Endothelial cell of umbilical vein (primary cell): ENCODE measurements at regions not wholly inside any gene's neighbourhood (a gene's known extent, or its start where the extent isn't known, plus 50 kb on each side); places are given as distances from the start of the nearest gene placed in this dataset.

ENCODE experiments used
- BruUV-seq: library from RNA; stranded (reverse); fragments of 400-500 nt; replicated peaks from 2 replicates; lab custom pipeline; 2021; lab: Mats Ljungman, UMichigan
- CTCF ChIA-PET: fragments of 300-600, 350-600 bp; sonication (Branson Sonifier 250); formaldehyde crosslinking; loops from one replicate; lab custom pipeline; 2021; ENCODE audit warnings: antibody characterized with exemption, inconsistent platforms; lab: Charles Lee
- POLR2A ChIA-PET: fragments of 300-600, 350-600 bp; sonication (Branson Sonifier 250); formaldehyde crosslinking; loops from one replicate; lab custom pipeline; 2021; ENCODE audit warnings: antibody characterized with exemption, inconsistent platforms; lab: Charles Lee
- DNase-seq: peaks from one replicate; pipeline ENCODE4 v3.0.0-alpha.2; 2011; ENCODE audit warnings: low read depth, low spot score
- FAIRE-seq: peaks from 2 replicates; lab custom pipeline; 2011; peaks lifted over from hg19 to GRCh38; lab: Jason Lieb, UNC
- H2AFZ ChIP-seq: 2 replicates; pipeline ENCODE4 v1.6.0; 2012; ENCODE audit warnings: low read depth, low read length, control low read depth, inconsistent platforms
- H3K27ac ChIP-seq: 2 replicates; pipeline ENCODE4 v1.5.1; 2011; ENCODE audit warnings: low read depth, mild to moderate bottlenecking, control low read depth, low read length, moderate library complexity; ENCODE audit not compliant: insufficient read depth
- H3K27me3 ChIP-seq, 2 experiments: 2 replicates each; pipeline versions ENCODE4 v1.6.0 to v1.6.1; 2011; ENCODE audit warnings: low read length in 2 of 2, mixed read lengths in 1 of 2; ENCODE audit not compliant: control insufficient read depth in 2 of 2, insufficient read depth in 2 of 2
- H3K36me3 ChIP-seq, 2 experiments: 2 replicates in 1 of 2; 3 replicates in 1 of 2; pipeline ENCODE4 v1.5.1; 2011; ENCODE audit warnings: low read length in 2 of 2, mild to moderate bottlenecking in 1 of 2, moderate library complexity in 1 of 2; ENCODE audit not compliant: control insufficient read depth in 2 of 2, insufficient read depth in 2 of 2; ENCODE audit errors: extremely low read depth in 1 of 2
- H3K4me1 ChIP-seq: 3 replicates; pipeline ENCODE4 v1.5.1; 2011; ENCODE audit warnings: mild to moderate bottlenecking, low read length; ENCODE audit not compliant: control insufficient read depth, insufficient read depth; ENCODE audit errors: extremely low read depth
- H3K4me2 ChIP-seq: 2 replicates; pipeline ENCODE4 v1.6.1; 2011; ENCODE audit warnings: low read length, control low read depth, mixed read lengths; ENCODE audit not compliant: insufficient read depth
- H3K4me3 ChIP-seq, 3 experiments: fragments of 200-600 bp in 1 of 3; sonication (generic), shearing (Covaris generic) in 1 of 3; replicated peaks in 1 of 3; 2 replicates each; pipeline ENCODE4 v1.5.1; 2011 to 2016; ENCODE audit warnings: control low read depth in 3 of 3, low read length in 3 of 3, mild to moderate bottlenecking in 2 of 3, inconsistent platforms in 1 of 3, low read depth in 1 of 3, moderate library complexity in 1 of 3; ENCODE audit not compliant: insufficient read depth in 1 of 3
- H3K79me2 ChIP-seq: 2 replicates; pipeline ENCODE4 v1.6.0; 2012; ENCODE audit warnings: low read length, inconsistent platforms; ENCODE audit not compliant: control insufficient read depth, insufficient read depth
- H3K9ac ChIP-seq: replicated peaks from 2 replicates; pipeline ENCODE3; 2011; ENCODE audit warnings: low read length, control low read depth; ENCODE audit not compliant: insufficient read depth; ENCODE audit errors: extremely low read depth
- H3K9me1 ChIP-seq: replicated peaks from 3 replicates; pipeline ENCODE4 v1.6.0; 2011; ENCODE audit warnings: mild to moderate bottlenecking, low read length; ENCODE audit not compliant: control insufficient read depth, insufficient read depth; ENCODE audit errors: extremely low read depth
- H3K9me3 ChIP-seq: replicated peaks from 2 replicates; pipeline ENCODE4 v1.5.1; 2012; ENCODE audit warnings: low read length, inconsistent platforms; ENCODE audit not compliant: control insufficient read depth, insufficient read depth
- H4K20me1 ChIP-seq: replicated peaks from 2 replicates; pipeline ENCODE3; 2011; ENCODE audit warnings: mild to moderate bottlenecking, low read length; ENCODE audit not compliant: control insufficient read depth, insufficient read depth; ENCODE audit errors: extremely low read depth
- EZH2 ChIP-seq: IDR thresholded peaks from 2 replicates; pipeline ENCODE4 v1.6.1; 2012; ENCODE audit warnings: borderline replicate concordance, low read depth, mild to moderate bottlenecking, moderate library complexity, low read length, inconsistent platforms; ENCODE audit not compliant: severe bottlenecking
- FOS ChIP-seq: IDR thresholded peaks from 2 replicates; pipeline ENCODE4 v1.6.1; 2011; ENCODE audit warnings: mild to moderate bottlenecking, low read length, moderate library complexity, borderline replicate concordance; ENCODE audit not compliant: insufficient read depth
- GATA2 ChIP-seq: IDR thresholded peaks from 2 replicates; pipeline ENCODE4 v1.7.0; 2011; ENCODE audit warnings: low read depth, mild to moderate bottlenecking, moderate library complexity, mixed read lengths, low read length; ENCODE audit not compliant: insufficient read length, insufficient read depth
- JUN ChIP-seq: IDR thresholded peaks from 2 replicates; pipeline ENCODE4 v1.6.1; 2011; ENCODE audit warnings: borderline replicate concordance, low read depth; ENCODE audit not compliant: insufficient read length, insufficient read depth
- MYC ChIP-seq: IDR thresholded peaks from one replicate; pipeline ENCODE4 v1.6.1; 2011; ENCODE audit warnings: mild to moderate bottlenecking, low read depth, low read length
- POLR2A ChIP-seq: IDR thresholded peaks from 2 replicates; pipeline ENCODE4 v1.6.1; 2012; ENCODE audit warnings: low read depth, mild to moderate bottlenecking, control low read depth, low read length
- POLR2AphosphoS5 ChIP-seq: IDR thresholded peaks from 2 replicates; pipeline ENCODE4 v1.6.1; 2012; ENCODE audit warnings: low read depth, mild to moderate bottlenecking, control low read depth, low read length, moderate library complexity; ENCODE audit not compliant: insufficient read depth
- dilution Hi-C: fragments of 300-500 bp; cut with MboI; formaldehyde crosslinking; loops from one replicate; pipeline ENCODE4 v1.15.0; 2019; ENCODE audit warnings: low sequenced_read_pairs; ENCODE audit not compliant: extremely low pct_ligation_motif_present
- intact Hi-C: fragments of 100-400 bp; cut with micrococcal nuclease; formaldehyde crosslinking; loops from one replicate; pipeline ENCODE4 v1.10.0; 2022
- TF ChIP-seq, protein P1 (sequence below), 2 donors: IDR thresholded peaks; 1 replicate in 1 of 2; 2 replicates in 1 of 2; pipeline ENCODE4 v1.5.1; 2011; ENCODE audit warnings: low read length in 2 of 2, mild to moderate bottlenecking in 2 of 2, moderate library complexity in 2 of 2, control low read depth in 1 of 2, inconsistent platforms in 1 of 2, low read depth in 1 of 2; ENCODE audit not compliant: insufficient read depth in 1 of 2; ENCODE audit errors: extremely low read depth in 1 of 2
- TF ChIP-seq, protein P2 (sequence below): IDR thresholded peaks from 2 replicates; pipeline ENCODE4 v1.6.1; 2011; ENCODE audit not compliant: insufficient read depth, insufficient read length

DNA sequence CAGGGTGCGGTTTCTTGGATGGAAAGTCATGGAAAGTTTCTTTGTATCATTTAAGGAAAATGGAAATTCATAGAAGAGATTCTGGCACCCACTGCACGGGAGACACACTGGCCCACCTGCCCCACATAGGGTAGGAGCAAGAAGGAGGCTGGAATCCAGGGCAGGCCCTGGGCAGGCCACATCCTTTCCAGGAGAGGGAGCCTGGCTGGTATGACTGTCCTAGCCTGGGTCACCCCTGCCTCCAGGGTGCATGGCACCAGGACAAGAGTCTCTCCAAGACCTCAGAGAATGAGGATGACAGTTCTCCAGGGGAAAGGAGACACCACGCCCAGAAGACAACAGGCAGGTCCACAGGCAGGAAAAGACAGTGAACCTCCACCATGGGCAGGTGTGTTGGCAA is 297.2 kb downstream of the TCERG1L start:
- no TSS peak for BruUV-seq
- ChIA-PET CTCF (no interaction called here), POLR2A (no interaction called here)
- no peaks in the 10 kb centered on the region for H3K27me3 ChIP-seq
- H3K9me3 ChIP-seq: peaks cover 15% of the 10 kb centered on the region
- DNase-seq: no peak
- no peaks in the 10 kb centered on the region for H3K36me3 ChIP-seq
- no peak for FAIRE-seq
- H3K9ac ChIP-seq: no peak overlapping the region
- H3K4me2 ChIP-seq: no peak overlapping the region
- no peaks in the 10 kb centered on the region for H4K20me1 ChIP-seq
- TF ChIP-seq POLR2AphosphoS5: no peak
- TF ChIP-seq GATA2: no peak
- TF ChIP-seq, protein P1, sequence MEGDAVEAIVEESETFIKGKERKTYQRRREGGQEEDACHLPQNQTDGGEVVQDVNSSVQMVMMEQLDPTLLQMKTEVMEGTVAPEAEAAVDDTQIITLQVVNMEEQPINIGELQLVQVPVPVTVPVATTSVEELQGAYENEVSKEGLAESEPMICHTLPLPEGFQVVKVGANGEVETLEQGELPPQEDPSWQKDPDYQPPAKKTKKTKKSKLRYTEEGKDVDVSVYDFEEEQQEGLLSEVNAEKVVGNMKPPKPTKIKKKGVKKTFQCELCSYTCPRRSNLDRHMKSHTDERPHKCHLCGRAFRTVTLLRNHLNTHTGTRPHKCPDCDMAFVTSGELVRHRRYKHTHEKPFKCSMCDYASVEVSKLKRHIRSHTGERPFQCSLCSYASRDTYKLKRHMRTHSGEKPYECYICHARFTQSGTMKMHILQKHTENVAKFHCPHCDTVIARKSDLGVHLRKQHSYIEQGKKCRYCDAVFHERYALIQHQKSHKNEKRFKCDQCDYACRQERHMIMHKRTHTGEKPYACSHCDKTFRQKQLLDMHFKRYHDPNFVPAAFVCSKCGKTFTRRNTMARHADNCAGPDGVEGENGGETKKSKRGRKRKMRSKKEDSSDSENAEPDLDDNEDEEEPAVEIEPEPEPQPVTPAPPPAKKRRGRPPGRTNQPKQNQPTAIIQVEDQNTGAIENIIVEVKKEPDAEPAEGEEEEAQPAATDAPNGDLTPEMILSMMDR (IDR thresholded peaks at IDR 0.05; ENCODE audit: extremely low read depth in 1 of 2, insufficient read depth in 1 of 2, low read depth in 1 of 2, low read length in 2 of 2): no peak
- intact Hi-C loops (no loop called here), dilution Hi-C loops (no loop called here)
- no peak overlapping the region for H2AFZ ChIP-seq
- no peaks in the 10 kb centered on the region for H3K79me2 ChIP-seq
- H3K4me3 ChIP-seq: no peak overlapping the region
- H3K4me1 ChIP-seq: no peaks in the 10 kb centered on the region
- H3K27ac ChIP-seq: no peak overlapping the region
- H3K9me1 ChIP-seq: no peaks in the 10 kb centered on the region

DNA sequence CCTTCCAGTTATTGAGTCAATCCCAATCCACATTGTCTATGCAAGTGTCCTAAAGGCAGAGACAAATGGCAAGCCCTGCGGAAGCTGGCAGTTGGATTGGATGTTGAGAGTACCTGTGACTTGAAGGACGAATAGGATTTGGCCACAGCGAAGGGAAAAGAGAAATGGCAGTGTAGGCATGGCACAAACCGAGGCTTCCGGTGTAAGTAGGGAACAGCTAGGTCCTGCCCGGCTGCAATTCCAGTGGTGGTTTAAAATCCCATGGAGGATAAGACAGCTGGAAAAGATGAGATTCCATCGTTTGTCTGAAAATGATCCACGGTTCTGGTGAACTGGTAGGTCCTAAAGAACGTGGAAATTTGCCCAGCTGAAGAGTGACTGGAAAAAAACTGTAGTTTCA is 296.2 kb downstream of the TCERG1L start:
- dilution Hi-C loops: no loop called here
- Histone ChIP-seq H3K4me1 (no peaks in the 10 kb centered on the region), H3K27ac (no peak overlapping the region), H3K27me3 (no peaks in the 10 kb centered on the region), H3K9ac (no peak overlapping the region), H3K79me2 (no peaks in the 10 kb centered on the region), H3K9me3 (peaks cover 15% of the 10 kb centered on the region), H3K36me3 (no peaks in the 10 kb centered on the region), H3K9me1 (no peaks in the 10 kb centered on the region), H4K20me1 (no peaks in the 10 kb centered on the region), H3K4me3 (no peak overlapping the region), H2AFZ (no peak overlapping the region), H3K4me2 (no peak overlapping the region)
- ChIA-PET CTCF (no interaction called here), POLR2A (no interaction called here)
- FAIRE-seq (no peak), DNase-seq (no peak)
- no TSS peak for BruUV-seq
- intact Hi-C loops: no loop called here
- TF ChIP-seq EZH2: no peak
- no peak for TF ChIP-seq FOS
- TF ChIP-seq, protein P2, sequence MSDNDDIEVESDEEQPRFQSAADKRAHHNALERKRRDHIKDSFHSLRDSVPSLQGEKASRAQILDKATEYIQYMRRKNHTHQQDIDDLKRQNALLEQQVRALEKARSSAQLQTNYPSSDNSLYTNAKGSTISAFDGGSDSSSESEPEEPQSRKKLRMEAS: no peak
- no peak for TF ChIP-seq MYC
- no peak for TF ChIP-seq POLR2A
- TF ChIP-seq, protein P1 (IDR thresholded peaks at IDR 0.05; ENCODE audit: extremely low read depth in 1 of 2, insufficient read depth in 1 of 2, low read depth in 1 of 2, low read length in 2 of 2): no peak
- TF ChIP-seq GATA2: no peak
- TF ChIP-seq POLR2AphosphoS5: no peak
- TF ChIP-seq JUN: no peak
